ENCODE measurements at regions not wholly inside any gene's neighbourhood (a gene's known extent, or its start where the extent isn't known, plus 50 kb on each side); places are given as distances from the start of the nearest gene placed in this dataset.

GRCh38 chr5:56581426-56581825 lies 233.9 kb upstream of the MAP3K1 start:
- TF ChIP-seq CTCF (IDR thresholded peaks at IDR 0.05) = no peak
- TF ChIP-seq POLR2A (IDR thresholded peaks at IDR 0.05) = no peak
